Transverse colon (tissue), 4 donors: ENCODE measurements at regions not wholly inside any gene's neighbourhood (a gene's known extent, or its start where the extent isn't known, plus 50 kb on each side); places are given as distances from the start of the nearest gene placed in this dataset.

Source experiments
- DNase-seq: peaks from one replicate; pipeline ENCODE4 v3.0.0-alpha.2; 2019
- H3K27ac ChIP-seq, 4 donors: fragments of 200-600 bp; sonication (generic); 2 replicates each; pipeline ENCODE4 v1.5.1; 2016 to 2018; ENCODE audit warnings: inconsistent platforms in 4 of 4
- H3K27me3 ChIP-seq: fragments of 200-600 bp; sonication (generic); 2 replicates; pipeline ENCODE4 v1.5.1; 2017; ENCODE audit warnings: inconsistent platforms
- H3K36me3 ChIP-seq, 4 donors: fragments of 200-600 bp; sonication (generic); 2 replicates each; pipeline ENCODE4 v1.5.1; 2017 to 2019; ENCODE audit warnings: inconsistent platforms in 4 of 4
- H3K4me1 ChIP-seq, 4 donors: fragments of 200-600 bp; sonication (generic); 2 replicates each; pipeline ENCODE4 v1.5.1; 2017 to 2020; ENCODE audit warnings: inconsistent platforms in 4 of 4
- H3K4me3 ChIP-seq, 4 donors: fragments of 200-600 bp; sonication (generic); 1 replicate in 1 of 4; 2 replicates in 3 of 4; pipeline versions ENCODE4 v1.5.1 to v1.6.1; 2017 to 2019; ENCODE audit warnings: inconsistent platforms in 4 of 4
- H3K9me3 ChIP-seq, 2 donors: fragments of 200-600 bp; sonication (generic); 2 replicates each; pipeline ENCODE4 v1.5.1; 2017 to 2019; ENCODE audit warnings: inconsistent platforms in 2 of 2
- EP300 ChIP-seq: sonication (generic); formaldehyde crosslinking; IDR thresholded peaks from one replicate; pipeline ENCODE4 v1.6.1; 2017; ENCODE audit warnings: antibody characterized with exemption, low read depth
- POLR2A ChIP-seq: fragments of 450-650 bp; IDR thresholded peaks from one replicate; pipeline ENCODE4 v1.6.1; 2016; ENCODE audit warnings: antibody characterized with exemption, mild to moderate bottlenecking, moderate library complexity
- POLR2AphosphoS5 ChIP-seq, 3 donors: sonication (generic); formaldehyde crosslinking; IDR thresholded peaks; one replicate each; pipeline ENCODE4 v1.6.1; 2016; ENCODE audit warnings: antibody characterized with exemption in 3 of 3
- WGBS, 2 donors: methylation state at CpG; one replicate each; pipeline ENCODE4 v1.1.5; 2018; ENCODE audit warnings: low coverage in 1 of 2; 5-methylcytosine and 5-hydroxymethylcytosine counted together
- in situ Hi-C, 4 donors: fragments of 200-750 bp; cut with MboI; loops; one replicate each; pipeline versions ENCODE4 v1.15.0 to v1.15.1; 2017; ENCODE audit warnings: low sequenced_read_pairs in 3 of 4, low pct_ligation_motif_present in 1 of 4, low pct_unique_long_range_greater_than_20kb in 1 of 4
- intact Hi-C: fragments of 100-400 bp; cut with DNase I; formaldehyde crosslinking; loops from one replicate; pipeline ENCODE4 v1.15.1; 2023; ENCODE audit warnings: low total_unique reads
- TF ChIP-seq, protein P1 (sequence below), 5 experiments: fragments of 200-600 bp in 3 of 5; fragments of 450-650 bp in 2 of 5; sonication (generic) in 3 of 5; IDR thresholded peaks; 1 replicate in 2 of 5; 2 replicates in 3 of 5; pipeline ENCODE4 v1.5.1; 2016 to 2017; ENCODE audit warnings: antibody characterized with exemption in 5 of 5, inconsistent platforms in 3 of 5, mild to moderate bottlenecking in 2 of 5, moderate library complexity in 1 of 5

DNA sequence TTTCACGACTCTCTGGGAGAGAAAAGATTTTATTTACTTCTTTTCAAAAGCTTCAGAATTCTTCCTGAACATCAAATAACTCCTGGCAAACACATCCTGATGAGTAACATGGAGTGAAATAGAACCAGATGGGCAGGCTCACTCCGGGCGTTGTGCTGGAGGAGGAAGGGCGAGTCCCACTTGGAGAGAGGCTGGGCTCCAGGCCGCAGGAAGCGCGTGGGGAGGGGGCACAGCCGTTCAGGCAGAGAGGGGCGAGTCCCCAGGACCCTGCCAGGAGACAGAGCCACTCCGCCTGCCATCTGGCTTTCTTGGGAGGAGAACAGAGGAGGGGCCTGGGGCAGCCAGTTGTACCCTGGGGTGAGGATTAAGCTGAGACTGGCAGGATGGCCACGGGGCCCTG, 265.9 kb upstream of the ZMIZ1 start:
- intact Hi-C loops (no loop called here), in situ Hi-C loops (no loop called here)
- Histone ChIP-seq H3K4me3 (no peak overlapping the region), H3K36me3 (no peaks in the 10 kb centered on the region), H3K4me1 (peaks cover 7 to 31% (median 16%) of the 10 kb centered on the region in 4 donors), H3K9me3 (no peaks in the 10 kb centered on the region), H3K27ac (peak overlapping the region; percentile 52 to 72 (median 63)), H3K27me3 (no peaks in the 10 kb centered on the region)
- DNase-seq: peak; percentile 17
- 35% methylated on average over 11 of the region's 11 CpGs; no CpG with 5 or more reads in 1 of the 2 donors for WGBS, 2 donors
- TF ChIP-seq EP300 (no peak), POLR2AphosphoS5 (IDR thresholded peaks at IDR 0.05) (no peak), POLR2A (no peak)
- TF ChIP-seq, protein P1, sequence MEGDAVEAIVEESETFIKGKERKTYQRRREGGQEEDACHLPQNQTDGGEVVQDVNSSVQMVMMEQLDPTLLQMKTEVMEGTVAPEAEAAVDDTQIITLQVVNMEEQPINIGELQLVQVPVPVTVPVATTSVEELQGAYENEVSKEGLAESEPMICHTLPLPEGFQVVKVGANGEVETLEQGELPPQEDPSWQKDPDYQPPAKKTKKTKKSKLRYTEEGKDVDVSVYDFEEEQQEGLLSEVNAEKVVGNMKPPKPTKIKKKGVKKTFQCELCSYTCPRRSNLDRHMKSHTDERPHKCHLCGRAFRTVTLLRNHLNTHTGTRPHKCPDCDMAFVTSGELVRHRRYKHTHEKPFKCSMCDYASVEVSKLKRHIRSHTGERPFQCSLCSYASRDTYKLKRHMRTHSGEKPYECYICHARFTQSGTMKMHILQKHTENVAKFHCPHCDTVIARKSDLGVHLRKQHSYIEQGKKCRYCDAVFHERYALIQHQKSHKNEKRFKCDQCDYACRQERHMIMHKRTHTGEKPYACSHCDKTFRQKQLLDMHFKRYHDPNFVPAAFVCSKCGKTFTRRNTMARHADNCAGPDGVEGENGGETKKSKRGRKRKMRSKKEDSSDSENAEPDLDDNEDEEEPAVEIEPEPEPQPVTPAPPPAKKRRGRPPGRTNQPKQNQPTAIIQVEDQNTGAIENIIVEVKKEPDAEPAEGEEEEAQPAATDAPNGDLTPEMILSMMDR (IDR thresholded peaks at IDR 0.05): no peak

GRCh38 chr10:78803710-78804109, 265.1 kb upstream of the ZMIZ1 start:
- WGBS, 2 donors: 85 to 91% methylated on average over 6 to 8 of the region's 8 CpGs
- Histone ChIP-seq H3K27me3 (no peaks in the 10 kb centered on the region), H3K4me1 (peaks cover 7 to 31% (median 16%) of the 10 kb centered on the region in 4 donors), H3K9me3 (no peaks in the 10 kb centered on the region), H3K27ac (peak overlapping the region; percentile 63 to 82 (median 75)), H3K4me3 (no peak overlapping the region), H3K36me3 (no peaks in the 10 kb centered on the region)
- no peak for DNase-seq
- intact Hi-C loops (no loop called here), in situ Hi-C loops (no loop called here)
- TF ChIP-seq, protein P1 (IDR thresholded peaks at IDR 0.05): no peak
- TF ChIP-seq POLR2A: no peak
- TF ChIP-seq POLR2AphosphoS5 (IDR thresholded peaks at IDR 0.05): no peak
- TF ChIP-seq EP300: no peak

DNA sequence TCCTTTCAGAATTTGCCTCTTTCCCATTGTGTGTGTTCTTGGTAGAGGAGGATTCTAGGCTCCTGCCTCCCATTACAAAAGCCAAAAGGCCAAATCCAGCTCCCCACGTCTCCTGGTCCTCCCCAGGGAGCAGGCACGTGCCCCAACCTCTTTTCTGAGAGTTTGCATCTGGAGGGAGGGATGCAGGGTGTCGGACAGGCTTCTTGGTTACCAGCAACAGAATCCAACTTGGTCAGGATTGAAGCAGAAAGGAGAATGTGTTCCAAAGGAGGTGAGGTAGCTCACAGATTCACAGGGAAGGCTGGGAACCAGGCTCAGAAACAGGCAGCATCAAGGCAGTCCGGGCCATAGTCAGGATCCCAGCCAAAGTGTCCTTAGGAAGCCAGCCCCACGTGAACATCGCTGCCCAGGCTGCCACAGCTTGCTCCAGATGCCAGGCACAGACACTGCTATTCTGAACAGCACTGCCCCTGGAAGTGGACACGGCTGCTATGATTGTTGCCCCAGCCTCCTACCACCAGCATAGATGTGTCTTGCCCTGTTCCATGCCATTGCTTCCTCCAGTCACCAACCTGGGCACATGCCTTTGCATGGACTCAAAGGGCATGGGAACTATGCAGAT, 264.2 kb upstream of the ZMIZ1 start:
- H3K4me1 ChIP-seq: peaks cover 7 to 31% (median 16%) of the 10 kb centered on the region in 4 donors
- TF ChIP-seq EP300 (no peak), POLR2AphosphoS5 (IDR thresholded peaks at IDR 0.05) (no peak), POLR2A (no peak)
- TF ChIP-seq, protein P1 (IDR thresholded peaks at IDR 0.05): no peak
- in situ Hi-C loops: no loop called here
- peak overlapping the region; percentile 32 to 82 (median 75) for H3K27ac ChIP-seq
- H3K27me3 ChIP-seq: no peaks in the 10 kb centered on the region
- H3K9me3 ChIP-seq: no peaks in the 10 kb centered on the region
- intact Hi-C loops: no loop called here
- no peak for DNase-seq
- WGBS, 2 donors: 60% methylated on average over 7 of the region's 7 CpGs; no CpG with 5 or more reads in 1 of the 2 donors
- H3K36me3 ChIP-seq: no peaks in the 10 kb centered on the region
- no peak overlapping the region for H3K4me3 ChIP-seq

GRCh38 chr10:78805176-78805575, 263.6 kb upstream of the ZMIZ1 start:
- 28% methylated on average over 6 of the region's 6 CpGs; no CpG with 5 or more reads in 1 of the 2 donors for WGBS, 2 donors
- Histone ChIP-seq H3K4me1 (peaks cover 7 to 31% (median 16%) of the 10 kb centered on the region in 4 donors), H3K36me3 (no peaks in the 10 kb centered on the region), H3K27me3 (no peaks in the 10 kb centered on the region), H3K27ac (peak overlapping the region; percentile 32 to 82 (median 75)), H3K9me3 (no peaks in the 10 kb centered on the region), H3K4me3 (no peak overlapping the region)
- intact Hi-C loops: no loop called here
- peak; percentile 50 for DNase-seq
- in situ Hi-C loops: no loop called here
- TF ChIP-seq, protein P1 (IDR thresholded peaks at IDR 0.05): no peak
- TF ChIP-seq POLR2AphosphoS5 (IDR thresholded peaks at IDR 0.05): peak in 2 of 3 donors; percentile 66 to 68
- TF ChIP-seq EP300: no peak
- TF ChIP-seq POLR2A: no peak
